Vagina (tissue), 2 donors: ENCODE measurements at regions not wholly inside any gene's neighbourhood (a gene's known extent, or its start where the extent isn't known, plus 50 kb on each side); places are given as distances from the start of the nearest gene placed in this dataset.

Experiments
- CTCF ChIP-seq, 3 experiments: fragments of 450-650 bp in 2 of 3; fragments of 200-600 bp in 1 of 3; sonication (generic) in 1 of 3; IDR thresholded peaks; one replicate each; pipeline ENCODE4 v1.5.1; 2017 to 2019; ENCODE audit warnings: antibody characterized with exemption in 3 of 3, mild to moderate bottlenecking in 2 of 3, moderate library complexity in 2 of 3
- POLR2AphosphoS5 ChIP-seq, 2 donors: sonication (generic); formaldehyde crosslinking; IDR thresholded peaks; one replicate each; pipeline ENCODE4 v1.9.0; 2017; ENCODE audit warnings: antibody characterized with exemption in 2 of 2, mild to moderate bottlenecking in 2 of 2, low read depth in 1 of 2; ENCODE audit not compliant: insufficient read depth in 1 of 2

DNA sequence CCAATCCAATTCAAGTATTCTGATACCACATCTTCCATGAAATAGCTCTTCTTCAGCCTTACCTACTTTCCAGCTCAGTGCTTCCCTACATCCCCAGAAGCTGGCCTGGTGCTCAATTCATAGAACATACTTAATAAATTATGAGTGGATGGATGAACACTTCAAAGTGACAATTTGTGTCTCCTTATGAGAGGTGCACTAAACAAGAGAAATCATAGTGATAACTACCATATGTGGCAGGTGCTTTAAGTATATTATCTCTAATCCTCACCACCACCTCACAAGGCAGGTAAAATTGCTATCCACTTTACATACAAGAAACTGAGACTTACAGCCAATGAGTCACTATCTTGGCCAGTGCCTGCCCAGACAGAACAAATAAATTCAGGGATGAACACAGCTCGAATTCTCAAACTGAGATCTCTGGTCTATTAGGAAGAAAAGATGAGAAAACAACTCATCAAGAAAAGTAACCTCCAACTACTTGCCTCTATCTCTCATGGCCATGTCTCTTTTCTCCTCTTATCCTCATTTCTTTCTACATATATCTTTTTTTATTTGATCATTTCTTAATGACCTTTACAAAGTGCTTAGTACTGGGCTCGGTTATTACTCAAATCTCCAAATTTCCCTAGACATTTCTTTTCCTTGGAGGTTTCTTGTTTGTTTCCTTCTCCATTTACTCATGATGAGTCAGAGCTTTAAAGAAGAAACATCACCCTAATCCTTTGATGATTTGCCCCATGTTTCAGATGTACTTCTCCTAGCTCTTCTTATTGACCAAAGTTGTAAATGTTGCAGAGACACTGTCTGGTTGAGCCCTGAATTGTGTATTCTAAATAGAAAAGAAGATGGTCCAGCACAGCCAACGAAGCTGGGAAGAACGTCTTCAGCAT, 161.5 kb downstream of the RPS29 start:
- TF ChIP-seq CTCF (IDR thresholded peaks at IDR 0.05) (no peak), POLR2AphosphoS5 (IDR thresholded peaks at IDR 0.05; ENCODE audit: insufficient read depth in 1 of 2, low read depth in 1 of 2) (no peak)
